Femur (tissue), 1 donor: ENCODE measurements at regions not wholly inside any gene's neighbourhood (a gene's known extent, or its start where the extent isn't known, plus 50 kb on each side); places are given as distances from the start of the nearest gene placed in this dataset.

ENCODE experiments used
- DNase-seq: peaks from one replicate; pipeline ENCODE4 v3.0.0-alpha.2; 2017

GRCh38 chr2:118176601-118177000, 88.3 kb downstream of the INSIG2 start:
- DNase-seq = no peak

DNA sequence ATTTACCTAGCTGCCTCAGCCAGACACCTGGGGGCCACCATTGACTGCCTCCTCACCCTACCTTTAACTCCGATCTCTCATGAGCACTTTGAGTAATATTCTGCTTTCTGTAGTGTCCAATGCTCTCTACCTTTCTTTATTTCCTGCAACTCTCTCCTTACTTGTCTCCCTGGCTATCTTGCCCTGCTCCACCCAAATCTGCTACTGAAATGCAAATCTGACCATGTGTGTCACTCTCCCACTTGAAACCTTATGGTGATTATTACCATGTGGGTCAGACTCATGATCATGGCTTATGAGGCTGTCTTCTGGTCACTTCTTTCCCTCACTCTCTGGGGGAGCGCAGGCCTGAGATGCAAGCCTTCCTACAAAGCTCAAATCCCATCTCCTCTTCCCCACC, 83.3 kb downstream of the INSIG2 start:
- DNase-seq = no peak

DNA sequence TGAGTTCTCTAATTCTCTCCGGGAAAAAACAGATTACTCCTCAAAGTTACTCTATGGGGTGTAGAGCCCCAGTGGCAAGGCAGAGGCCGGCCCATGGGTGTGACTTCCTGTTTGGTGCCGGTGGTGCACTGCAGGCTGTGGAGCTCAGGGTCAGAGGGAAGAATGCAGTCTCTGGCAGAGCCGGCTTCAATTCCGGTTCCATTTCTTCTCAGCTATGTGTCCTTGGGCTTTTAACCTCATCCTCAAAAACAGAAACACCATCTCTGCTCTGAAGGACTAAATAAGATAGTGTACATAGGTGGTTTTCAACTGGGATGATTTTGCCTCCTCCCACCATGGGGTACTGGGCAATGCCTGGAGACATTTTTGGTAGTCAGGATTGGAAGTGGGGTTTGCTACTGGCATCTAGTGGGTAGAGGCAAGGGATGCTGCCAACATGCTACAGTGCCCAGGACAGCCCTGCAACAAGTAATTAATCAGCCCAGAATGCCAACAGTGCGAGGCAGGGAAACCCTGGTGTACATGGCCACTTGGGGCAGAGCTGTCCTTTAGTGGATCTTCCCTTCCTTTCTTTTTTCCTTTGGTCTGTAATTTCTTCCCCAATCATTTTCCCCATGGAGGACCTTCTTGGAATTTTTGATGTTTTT, 81.2 kb downstream of the INSIG2 start:
- peak; percentile 35 for DNase-seq

GRCh38 chr2:118168615-118169014, 80.3 kb downstream of the INSIG2 start:
- DNase-seq = no peak

DNA sequence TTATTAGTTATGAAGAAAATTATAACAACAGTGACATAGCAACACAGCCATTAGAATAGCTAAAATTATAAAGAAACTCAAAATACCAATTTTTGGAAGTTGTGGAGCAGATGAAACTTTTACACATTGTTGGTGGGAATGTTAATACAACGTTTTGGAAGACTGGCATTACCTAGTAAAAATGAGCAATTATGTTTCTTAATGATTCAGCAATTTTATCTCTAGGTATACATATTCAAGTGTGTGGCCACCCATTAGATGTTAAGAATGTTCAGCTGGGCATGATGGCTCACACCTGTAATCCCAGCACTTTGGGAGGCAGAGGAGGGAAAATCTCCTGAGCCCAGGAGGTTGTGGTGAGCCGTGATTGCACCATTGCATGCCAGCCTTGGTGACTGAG, 78.8 kb downstream of the INSIG2 start:
- DNase-seq = no peak

- no peak for DNase-seq
These were observed 78.0 kb downstream of the INSIG2 start for GRCh38 chr2:118166242-118166641.

DNA sequence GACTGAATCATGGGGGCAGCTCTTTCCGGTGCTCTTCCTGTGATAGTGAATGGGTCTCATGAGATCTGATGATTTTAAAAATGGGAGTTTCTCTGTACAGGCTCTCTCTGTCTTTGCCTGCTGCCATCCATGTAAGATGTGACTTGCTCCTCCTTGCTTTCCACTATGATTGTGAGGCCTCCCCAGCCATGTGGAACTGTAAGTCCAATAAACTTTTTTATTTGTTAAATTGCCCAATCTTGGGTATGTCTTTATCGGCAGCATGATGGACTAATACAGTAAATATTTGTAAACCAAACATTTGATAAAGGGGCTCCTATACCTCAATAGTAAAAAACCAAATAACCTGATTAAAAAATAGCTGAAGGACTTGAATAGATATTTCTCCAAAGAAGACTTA, 77.3 kb downstream of the INSIG2 start:
- DNase-seq = no peak
